ENCODE measurements at regions not wholly inside any gene's neighbourhood (a gene's known extent, or its start where the extent isn't known, plus 50 kb on each side); places are given as distances from the start of the nearest gene placed in this dataset.

- no peak overlapping the region for H3K4me3 ChIP-seq (ENCODE audit: low read depth, low read length)
- no peaks in the 10 kb centered on the region for H3K36me3 ChIP-seq (ENCODE audit: control insufficient read depth, insufficient read depth, low read length)
- no peak for TF ChIP-seq CTCF (IDR thresholded peaks at IDR 0.05; ENCODE audit: insufficient read depth, low read depth, low read length)
- ChIA-PET CTCF (no interaction called here), POLR2A (no interaction called here)
- no peaks in the 10 kb centered on the region for H3K27me3 ChIP-seq (ENCODE audit: control insufficient read depth, insufficient read depth, low read length)
- DNase-seq (ENCODE audit: low read depth): no peak
Measured at GRCh38 chr20:60962367-60963045, 289.6 kb upstream of the CDH4 start.

- H3K36me3 ChIP-seq (ENCODE audit: control insufficient read depth, insufficient read depth, low read length): no peaks in the 10 kb centered on the region
- H3K4me3 ChIP-seq (ENCODE audit: low read depth, low read length): no peak overlapping the region
- ChIA-PET POLR2A (no interaction called here), CTCF (no interaction called here)
- DNase-seq (ENCODE audit: low read depth): no peak
- no peak for TF ChIP-seq CTCF (IDR thresholded peaks at IDR 0.05; ENCODE audit: insufficient read depth, low read depth, low read length)
- no peaks in the 10 kb centered on the region for H3K27me3 ChIP-seq (ENCODE audit: control insufficient read depth, insufficient read depth, low read length)
Measured at GRCh38 chr20:60963146-60963545, 288.9 kb upstream of the CDH4 start.

- Histone ChIP-seq H3K27me3 (ENCODE audit: control insufficient read depth, insufficient read depth, low read length) (no peaks in the 10 kb centered on the region), H3K36me3 (ENCODE audit: control insufficient read depth, insufficient read depth, low read length) (no peaks in the 10 kb centered on the region), H3K4me3 (ENCODE audit: low read depth, low read length) (no peak overlapping the region)
- DNase-seq (ENCODE audit: low read depth): no peak
- ChIA-PET CTCF (interaction anchor here (1.0 kb wide), 1 partner anchor 27 kb away, joined by 3 read pairs; no protein-coding TSS in a partner anchor), POLR2A (no interaction called here)
- TF ChIP-seq CTCF (IDR thresholded peaks at IDR 0.05; ENCODE audit: insufficient read depth, low read depth, low read length): no peak
Measured at GRCh38 chr20:60964911-60965310, 287.1 kb upstream of the CDH4 start.

GRCh38 chr20:60966031-60966430, 286.0 kb upstream of the CDH4 start:
- Histone ChIP-seq H3K27me3 (ENCODE audit: control insufficient read depth, insufficient read depth, low read length) (no peaks in the 10 kb centered on the region), H3K36me3 (ENCODE audit: control insufficient read depth, insufficient read depth, low read length) (no peaks in the 10 kb centered on the region), H3K4me3 (ENCODE audit: low read depth, low read length) (no peak overlapping the region)
- DNase-seq (ENCODE audit: low read depth): no peak
- ChIA-PET CTCF (interaction anchor here (0.7 kb wide), 1 partner anchor 35 kb away, joined by 3 read pairs; no protein-coding TSS in a partner anchor), POLR2A (no interaction called here)
- TF ChIP-seq CTCF (IDR thresholded peaks at IDR 0.05; ENCODE audit: insufficient read depth, low read depth, low read length): no peak

- no peak for TF ChIP-seq CTCF (IDR thresholded peaks at IDR 0.05; ENCODE audit: insufficient read depth, low read depth, low read length)
- H3K36me3 ChIP-seq (ENCODE audit: control insufficient read depth, insufficient read depth, low read length): no peaks in the 10 kb centered on the region
- H3K4me3 ChIP-seq (ENCODE audit: low read depth, low read length): no peak overlapping the region
- CTCF ChIA-PET: no interaction called here
- no peaks in the 10 kb centered on the region for H3K27me3 ChIP-seq (ENCODE audit: control insufficient read depth, insufficient read depth, low read length)
- POLR2A ChIA-PET: no interaction called here
- no peak for DNase-seq (ENCODE audit: low read depth)
Measured at GRCh38 chr20:60966766-60967165, 285.3 kb upstream of the CDH4 start.
